ENCODE measurements at regions not wholly inside any gene's neighbourhood (a gene's known extent, or its start where the extent isn't known, plus 50 kb on each side); places are given as distances from the start of the nearest gene placed in this dataset.
"Not testable (repeated sequence)": the region's sequence is repeated elsewhere in the genome, so short reads cannot be mapped to it uniquely, and the experiment has no call there.

- POLR2A ChIA-PET (ENCODE audit: partially characterized antibody); H3K4me1 ChIP-seq (ENCODE audit: insufficient read depth, low read length); H3K27me3 ChIP-seq (ENCODE audit: insufficient read depth, low read length); DNase-seq; H3K27me3 Mint-ChIP-seq; H3K4me3 Mint-ChIP-seq; CTCF ChIA-PET (ENCODE audit: partially characterized antibody); H3K4me1 Mint-ChIP-seq; H3K27ac ChIP-seq (ENCODE audit: low read depth, low read length); H3K36me3 Mint-ChIP-seq; H3K36me3 ChIP-seq (ENCODE audit: insufficient read depth, low read length); intact Hi-C loops (cut with micrococcal nuclease); H3K27ac Mint-ChIP-seq; H3K9me3 ChIP-seq (ENCODE audit: control insufficient read depth in 1 of 2, low read length in 2 of 2); H3K4me3 ChIP-seq (ENCODE audit: low read length in 2 of 2): not testable (repeated sequence)
- peaks cover 0 to 12% (median 4%) of the 10 kb centered on the region in 8 donors for H3K9me3 Mint-ChIP-seq
Measured at GRCh38 chr12:88847246-88847645, 267.0 kb upstream of the KITLG start.

DNA sequence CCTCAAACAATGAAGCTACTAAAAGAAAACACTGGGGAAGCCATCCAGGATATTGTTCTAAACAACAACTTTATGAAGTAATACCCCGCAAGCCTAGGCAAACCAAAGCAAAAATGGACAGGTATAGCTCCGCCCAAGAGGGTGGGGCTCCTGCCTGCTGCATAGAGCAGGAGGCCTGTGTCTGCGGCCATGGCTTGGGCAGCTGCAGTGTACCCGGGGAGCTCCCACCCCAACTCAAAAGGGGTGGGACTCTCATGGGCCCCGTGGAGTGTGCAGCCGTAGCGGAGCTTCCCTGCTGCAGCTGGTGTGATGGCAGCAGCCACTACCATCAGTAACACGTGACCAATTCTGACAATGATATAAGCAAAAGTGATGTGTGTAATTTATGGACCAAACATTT, 264.2 kb upstream of the KITLG start:
- H3K27ac Mint-ChIP-seq = no peak overlapping the region
- Histone ChIP-seq H3K9me3 (ENCODE audit: control insufficient read depth in 1 of 2, low read length in 2 of 2) (no peaks in the 10 kb centered on the region), H3K4me3 (ENCODE audit: low read length in 2 of 2) (no peak overlapping the region), H3K4me1 (ENCODE audit: insufficient read depth, low read length) (no peaks in the 10 kb centered on the region), H3K27me3 (ENCODE audit: insufficient read depth, low read length) (no peaks in the 10 kb centered on the region), H3K27ac (ENCODE audit: low read depth, low read length) (no peak overlapping the region), H3K36me3 (ENCODE audit: insufficient read depth, low read length) (no peaks in the 10 kb centered on the region)
- H3K27me3 Mint-ChIP-seq = no peaks in the 10 kb centered on the region
- H3K36me3 Mint-ChIP-seq = no peaks in the 10 kb centered on the region
- H3K4me3 Mint-ChIP-seq = no peak overlapping the region
- intact Hi-C loops (cut with micrococcal nuclease) = no loop called here
- ChIA-PET CTCF (ENCODE audit: partially characterized antibody) (no interaction called here), POLR2A (ENCODE audit: partially characterized antibody) (no interaction called here)
- H3K9me3 Mint-ChIP-seq = peaks cover 0 to 22% (median 8%) of the 10 kb centered on the region in 8 donors
- no peak for DNase-seq
- H3K4me1 Mint-ChIP-seq = no peaks in the 10 kb centered on the region

DNA sequence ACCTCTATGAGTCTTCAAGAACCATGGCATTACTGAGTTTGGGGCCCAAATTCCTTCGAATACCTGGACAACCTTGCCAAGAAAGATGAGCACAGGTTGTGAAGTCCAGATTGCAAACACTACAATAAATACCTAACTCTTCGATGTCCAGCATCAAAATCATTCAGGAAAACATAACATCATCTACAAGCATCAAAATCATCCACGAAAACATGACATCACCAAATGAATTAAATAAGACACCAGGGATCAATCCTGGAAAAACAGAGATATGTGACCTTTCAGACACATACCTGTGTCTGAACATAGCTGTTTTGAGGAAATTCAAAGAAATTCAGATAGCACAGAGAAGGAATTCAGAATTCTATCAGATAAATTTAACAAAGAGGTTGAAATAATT, 262.0 kb upstream of the KITLG start:
- no peak for DNase-seq
- Histone ChIP-seq H3K36me3 (ENCODE audit: insufficient read depth, low read length) (no peaks in the 10 kb centered on the region), H3K4me3 (ENCODE audit: low read length in 2 of 2) (no peak overlapping the region), H3K27ac (ENCODE audit: low read depth, low read length) (no peak overlapping the region), H3K4me1 (ENCODE audit: insufficient read depth, low read length) (no peaks in the 10 kb centered on the region), H3K9me3 (ENCODE audit: control insufficient read depth in 1 of 2, low read length in 2 of 2) (no peaks in the 10 kb centered on the region), H3K27me3 (ENCODE audit: insufficient read depth, low read length) (no peaks in the 10 kb centered on the region)
- Mint-ChIP-seq H3K9me3 (peaks cover 4 to 30% (median 10%) of the 10 kb centered on the region in 8 donors), H3K36me3 (no peaks in the 10 kb centered on the region), H3K4me3 (no peak overlapping the region), H3K4me1 (no peaks in the 10 kb centered on the region), H3K27ac (no peak overlapping the region), H3K27me3 (no peaks in the 10 kb centered on the region)
- ChIA-PET CTCF (ENCODE audit: partially characterized antibody) (no interaction called here), POLR2A (ENCODE audit: partially characterized antibody) (no interaction called here)
- intact Hi-C loops (cut with micrococcal nuclease) = no loop called here

- no peaks in the 10 kb centered on the region for H3K27me3 Mint-ChIP-seq
Measured at GRCh38 chr12:88839486-88839885, 259.2 kb upstream of the KITLG start.

GRCh38 chr12:88836156-88836555, 255.9 kb upstream of the KITLG start:
- Histone ChIP-seq H3K27ac (ENCODE audit: low read depth, low read length) (no peak overlapping the region), H3K4me1 (ENCODE audit: insufficient read depth, low read length) (no peaks in the 10 kb centered on the region), H3K9me3 (ENCODE audit: control insufficient read depth in 1 of 2, low read length in 2 of 2) (no peaks in the 10 kb centered on the region), H3K36me3 (ENCODE audit: insufficient read depth, low read length) (no peaks in the 10 kb centered on the region), H3K27me3 (ENCODE audit: insufficient read depth, low read length) (no peaks in the 10 kb centered on the region), H3K4me3 (ENCODE audit: low read length in 2 of 2) (no peak overlapping the region)
- no peak overlapping the region for H3K27ac Mint-ChIP-seq
- no peaks in the 10 kb centered on the region for H3K36me3 Mint-ChIP-seq
- ChIA-PET POLR2A (ENCODE audit: partially characterized antibody) (no interaction called here), CTCF (ENCODE audit: partially characterized antibody) (no interaction called here)
- H3K4me1 Mint-ChIP-seq = no peaks in the 10 kb centered on the region
- DNase-seq = no peak
- no peak overlapping the region for H3K4me3 Mint-ChIP-seq
- intact Hi-C loops (cut with micrococcal nuclease) = no loop called here
- no peaks in the 10 kb centered on the region for H3K27me3 Mint-ChIP-seq
- H3K9me3 Mint-ChIP-seq = peaks cover 4 to 19% (median 8%) of the 10 kb centered on the region in 8 donors

More at GRCh38 chr12:88839486-88839885, 259.2 kb upstream of the KITLG start:
- Mint-ChIP-seq H3K27ac (no peak overlapping the region), H3K36me3 (no peaks in the 10 kb centered on the region), H3K4me1 (no peaks in the 10 kb centered on the region), H3K4me3 (peak overlapping the region in 1 of 8 donors; percentile 5), H3K9me3 (peaks cover 4 to 29% (median 11%) of the 10 kb centered on the region in 8 donors)
- H3K36me3 ChIP-seq (ENCODE audit: insufficient read depth, low read length) = no peaks in the 10 kb centered on the region
- DNase-seq = no peak
- H3K27ac ChIP-seq (ENCODE audit: low read depth, low read length) = no peak overlapping the region
- CTCF ChIA-PET (ENCODE audit: partially characterized antibody) = no interaction called here
- no peaks in the 10 kb centered on the region for H3K9me3 ChIP-seq (ENCODE audit: control insufficient read depth in 1 of 2, low read length in 2 of 2)
- POLR2A ChIA-PET (ENCODE audit: partially characterized antibody) = no interaction called here
- H3K27me3 ChIP-seq (ENCODE audit: insufficient read depth, low read length) = no peaks in the 10 kb centered on the region
- H3K4me1 ChIP-seq (ENCODE audit: insufficient read depth, low read length) = no peaks in the 10 kb centered on the region
- intact Hi-C loops (cut with micrococcal nuclease) = no loop called here
- H3K4me3 ChIP-seq (ENCODE audit: low read length in 2 of 2) = no peak overlapping the region

GRCh38 chr12:88834226-88834625, 254.0 kb upstream of the KITLG start:
- no peaks in the 10 kb centered on the region for H3K27me3 ChIP-seq (ENCODE audit: insufficient read depth, low read length)
- CTCF ChIA-PET (ENCODE audit: partially characterized antibody) = no interaction called here
- H3K4me3 ChIP-seq (ENCODE audit: low read length in 2 of 2) = no peak overlapping the region
- no peaks in the 10 kb centered on the region for H3K9me3 ChIP-seq (ENCODE audit: control insufficient read depth in 1 of 2, low read length in 2 of 2)
- Mint-ChIP-seq H3K4me3 (no peak overlapping the region), H3K4me1 (no peaks in the 10 kb centered on the region), H3K27me3 (no peaks in the 10 kb centered on the region), H3K36me3 (no peaks in the 10 kb centered on the region), H3K27ac (no peak overlapping the region), H3K9me3 (peaks cover 0 to 16% (median 6%) of the 10 kb centered on the region in 8 donors)
- H3K4me1 ChIP-seq (ENCODE audit: insufficient read depth, low read length) = no peaks in the 10 kb centered on the region
- POLR2A ChIA-PET (ENCODE audit: partially characterized antibody) = no interaction called here
- intact Hi-C loops (cut with micrococcal nuclease) = no loop called here
- DNase-seq = no peak
- no peak overlapping the region for H3K27ac ChIP-seq (ENCODE audit: low read depth, low read length)
- no peaks in the 10 kb centered on the region for H3K36me3 ChIP-seq (ENCODE audit: insufficient read depth, low read length)

DNA sequence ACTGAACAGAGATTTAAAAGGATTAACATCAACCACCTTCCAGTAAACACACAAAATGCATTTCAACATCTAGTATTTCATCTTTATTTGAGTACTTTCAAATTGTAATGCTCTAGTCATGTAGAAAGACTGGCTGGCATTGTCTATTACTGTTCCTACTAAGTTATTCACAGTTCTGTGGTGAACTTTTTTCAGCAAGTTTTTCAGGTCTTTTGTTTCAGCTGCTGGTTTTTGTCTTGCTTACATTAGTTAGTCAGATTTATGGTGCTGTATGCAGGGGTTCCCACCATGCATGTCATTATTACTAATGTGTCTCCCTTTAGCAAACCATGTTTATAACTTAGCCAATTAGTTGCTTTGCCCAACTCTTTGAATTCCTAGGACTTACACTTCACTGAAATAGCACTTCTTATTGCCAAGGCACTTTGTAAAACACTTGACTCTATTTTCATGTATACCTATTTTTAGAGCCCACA, 253.4 kb upstream of the KITLG start:
- no peak for DNase-seq
- intact Hi-C loops (cut with micrococcal nuclease) = no loop called here
- no peak overlapping the region for H3K4me3 Mint-ChIP-seq
- no peaks in the 10 kb centered on the region for H3K27me3 ChIP-seq (ENCODE audit: insufficient read depth, low read length)
- peaks cover 0 to 15% (median 6%) of the 10 kb centered on the region in 8 donors for H3K9me3 Mint-ChIP-seq
- H3K27ac Mint-ChIP-seq = no peak overlapping the region
- no peaks in the 10 kb centered on the region for H3K4me1 ChIP-seq (ENCODE audit: insufficient read depth, low read length)
- CTCF ChIA-PET (ENCODE audit: partially characterized antibody) = no interaction called here
- H3K27ac ChIP-seq (ENCODE audit: low read depth, low read length) = no peak overlapping the region
- H3K27me3 Mint-ChIP-seq = no peaks in the 10 kb centered on the region
- H3K9me3 ChIP-seq (ENCODE audit: control insufficient read depth in 1 of 2, low read length in 2 of 2) = no peaks in the 10 kb centered on the region
- no peaks in the 10 kb centered on the region for H3K36me3 Mint-ChIP-seq
- no peaks in the 10 kb centered on the region for H3K4me1 Mint-ChIP-seq
- H3K4me3 ChIP-seq (ENCODE audit: low read length in 2 of 2) = no peak overlapping the region
- POLR2A ChIA-PET (ENCODE audit: partially characterized antibody) = no interaction called here
- H3K36me3 ChIP-seq (ENCODE audit: insufficient read depth, low read length) = no peaks in the 10 kb centered on the region

DNA sequence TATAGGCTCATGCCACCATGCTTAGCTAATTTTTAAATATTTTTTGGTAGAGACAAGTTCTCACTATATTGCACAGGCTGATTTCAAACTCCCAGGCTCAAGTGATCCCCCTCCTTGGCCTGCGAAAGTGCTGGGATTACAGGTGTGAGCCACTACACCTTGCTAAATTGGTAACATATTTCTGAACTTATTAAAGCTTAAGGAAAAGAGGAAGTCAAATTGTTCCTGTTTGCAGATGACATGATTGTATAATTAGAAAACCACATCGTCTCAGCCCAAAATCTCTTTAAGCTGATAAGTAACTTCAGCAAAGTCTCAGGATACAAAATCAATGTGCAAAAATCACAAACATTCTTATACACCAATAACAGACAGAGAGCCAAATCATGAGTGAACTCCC, 248.3 kb upstream of the KITLG start:
- H3K4me3 Mint-ChIP-seq; POLR2A ChIA-PET (ENCODE audit: partially characterized antibody); H3K27ac ChIP-seq (ENCODE audit: low read depth, low read length); H3K27me3 Mint-ChIP-seq; H3K27ac Mint-ChIP-seq; H3K36me3 ChIP-seq (ENCODE audit: insufficient read depth, low read length); H3K9me3 Mint-ChIP-seq; H3K36me3 Mint-ChIP-seq; intact Hi-C loops (cut with micrococcal nuclease); H3K4me1 ChIP-seq (ENCODE audit: insufficient read depth, low read length); H3K4me1 Mint-ChIP-seq; CTCF ChIA-PET (ENCODE audit: partially characterized antibody); H3K4me3 ChIP-seq (ENCODE audit: low read length in 2 of 2); H3K27me3 ChIP-seq (ENCODE audit: insufficient read depth, low read length); H3K9me3 ChIP-seq (ENCODE audit: control insufficient read depth in 1 of 2, low read length in 2 of 2); DNase-seq: not testable (repeated sequence)

All from CD4-positive, alpha-beta memory T cell (primary cell).